ENCODE measurements at regions not wholly inside any gene's neighbourhood (a gene's known extent, or its start where the extent isn't known, plus 50 kb on each side); places are given as distances from the start of the nearest gene placed in this dataset.

DNA sequence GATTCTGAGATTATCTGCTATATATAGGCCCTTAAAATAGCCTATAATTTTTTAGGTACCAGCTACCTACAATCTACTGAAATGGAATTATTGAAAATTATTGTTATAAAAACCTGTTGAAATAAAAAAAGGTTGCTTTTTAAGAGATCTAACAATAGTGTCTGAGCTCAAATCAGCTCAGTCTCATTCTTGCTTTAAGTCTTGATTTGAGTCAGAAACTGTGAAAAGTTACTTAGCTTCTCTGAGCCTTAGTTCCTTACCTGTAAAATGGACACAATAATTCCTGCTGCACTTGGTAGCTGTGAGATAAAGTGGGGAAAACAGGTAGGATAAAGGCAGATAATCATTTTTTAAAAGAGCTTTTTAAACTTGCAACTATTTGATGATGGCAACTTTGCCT lies 118.8 kb upstream of the UBE2E2 start:
- in situ Hi-C loops (cut with MboI; ENCODE audit: low pct_ligation_motif_present in 1 of 4, low pct_unique_long_range_greater_than_20kb in 1 of 4, low sequenced_read_pairs in 3 of 4): no loop called here
- peaks cover 0 to 10% (median 2%) of the 10 kb centered on the region in 4 donors for H3K4me1 ChIP-seq
- no peaks in the 10 kb centered on the region for H3K36me3 ChIP-seq
- no peak overlapping the region for H3K27ac ChIP-seq
- H3K27me3 ChIP-seq: no peaks in the 10 kb centered on the region
- DNase-seq: no peak
- H3K9me3 ChIP-seq: no peaks in the 10 kb centered on the region
- TF ChIP-seq EP300 (IDR thresholded peaks at IDR 0.05; ENCODE audit: low read depth): no peak
- no peak for TF ChIP-seq POLR2AphosphoS5 (IDR thresholded peaks at IDR 0.05)
- no peak for TF ChIP-seq POLR2A (IDR thresholded peaks at IDR 0.05)
- TF ChIP-seq CTCF (IDR thresholded peaks at IDR 0.05): no peak
- no peak overlapping the region for H3K4me3 ChIP-seq
- intact Hi-C loops (cut with DNase I; ENCODE audit: low total_unique reads): no loop called here

DNA sequence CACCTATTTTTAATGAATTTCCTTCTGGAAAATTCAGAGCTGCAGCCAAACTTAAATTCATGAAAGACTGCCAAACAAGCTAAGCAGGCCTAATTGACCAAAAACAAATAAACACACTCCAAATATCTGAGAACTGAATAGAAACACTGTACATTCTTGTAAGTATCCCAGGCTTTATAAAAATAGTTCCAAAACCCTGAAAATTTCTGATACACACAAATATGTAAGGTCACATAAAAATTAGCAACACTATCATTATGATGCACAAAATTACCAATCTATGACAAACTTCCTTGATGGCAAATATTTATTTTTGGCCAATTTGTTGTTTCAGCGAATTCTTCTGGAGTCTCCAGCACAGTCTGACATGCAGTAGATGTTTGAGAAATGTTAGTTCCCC lies 117.9 kb upstream of the UBE2E2 start:
- H3K4me1 ChIP-seq: peaks cover 0 to 3% (median under 1%) of the 10 kb centered on the region in 4 donors
- no peaks in the 10 kb centered on the region for H3K9me3 ChIP-seq
- TF ChIP-seq POLR2A (IDR thresholded peaks at IDR 0.05): no peak
- TF ChIP-seq CTCF (IDR thresholded peaks at IDR 0.05): no peak
- no peak for TF ChIP-seq POLR2AphosphoS5 (IDR thresholded peaks at IDR 0.05)
- no peak for TF ChIP-seq EP300 (IDR thresholded peaks at IDR 0.05; ENCODE audit: low read depth)
- no peaks in the 10 kb centered on the region for H3K36me3 ChIP-seq
- no peak overlapping the region for H3K4me3 ChIP-seq
- intact Hi-C loops (cut with DNase I; ENCODE audit: low total_unique reads) (no loop called here), in situ Hi-C loops (cut with MboI; ENCODE audit: low pct_ligation_motif_present in 1 of 4, low pct_unique_long_range_greater_than_20kb in 1 of 4, low sequenced_read_pairs in 3 of 4) (no loop called here)
- 69 to 88% methylated on average over 1 of the region's 1 CpG for WGBS, 2 donors (ENCODE audit: low coverage in 1 of 2)
- no peak for DNase-seq
- H3K27ac ChIP-seq: no peak overlapping the region
- no peaks in the 10 kb centered on the region for H3K27me3 ChIP-seq

- H3K9me3 ChIP-seq: no peaks in the 10 kb centered on the region
- TF ChIP-seq POLR2AphosphoS5 (IDR thresholded peaks at IDR 0.05) (no peak), POLR2A (IDR thresholded peaks at IDR 0.05) (no peak), EP300 (IDR thresholded peaks at IDR 0.05; ENCODE audit: low read depth) (no peak), CTCF (IDR thresholded peaks at IDR 0.05) (no peak)
- H3K27me3 ChIP-seq: no peaks in the 10 kb centered on the region
- in situ Hi-C loops (cut with MboI; ENCODE audit: low pct_ligation_motif_present in 1 of 4, low pct_unique_long_range_greater_than_20kb in 1 of 4, low sequenced_read_pairs in 3 of 4) (no loop called here), intact Hi-C loops (cut with DNase I; ENCODE audit: low total_unique reads) (no loop called here)
- no peak overlapping the region for H3K4me3 ChIP-seq
- no peak overlapping the region for H3K27ac ChIP-seq
- WGBS, 2 donors (ENCODE audit: low coverage in 1 of 2): 76 to 84% methylated on average over 4 of the region's 4 CpGs
- H3K36me3 ChIP-seq: no peaks in the 10 kb centered on the region
- H3K4me1 ChIP-seq: no peaks in the 10 kb centered on the region
- DNase-seq: no peak
Measured at GRCh38 chr3:23086331-23086730, 116.8 kb upstream of the UBE2E2 start.

DNA sequence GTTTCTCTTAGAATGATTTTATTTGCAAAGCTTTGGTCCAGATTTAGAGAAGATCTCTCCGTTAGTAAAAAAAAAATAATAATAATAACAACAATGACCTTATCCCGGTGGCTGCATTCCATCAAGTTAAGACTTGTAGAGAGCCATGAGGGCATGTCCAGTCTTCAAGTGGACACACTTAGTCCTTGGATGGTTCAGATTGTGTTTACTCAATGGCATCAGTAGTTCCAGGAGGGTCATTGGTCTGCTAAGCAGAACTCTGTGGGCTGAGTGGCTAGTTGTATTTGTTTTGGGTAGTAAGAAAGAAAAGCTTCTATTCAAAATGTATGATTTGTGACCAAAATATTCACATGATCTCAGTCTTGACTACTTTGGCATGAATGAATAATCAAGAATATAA lies 116.3 kb upstream of the UBE2E2 start:
- H3K27ac ChIP-seq: no peak overlapping the region
- no peaks in the 10 kb centered on the region for H3K4me1 ChIP-seq
- in situ Hi-C loops (cut with MboI; ENCODE audit: low pct_ligation_motif_present in 1 of 4, low pct_unique_long_range_greater_than_20kb in 1 of 4, low sequenced_read_pairs in 3 of 4) (no loop called here), intact Hi-C loops (cut with DNase I; ENCODE audit: low total_unique reads) (no loop called here)
- H3K27me3 ChIP-seq: no peaks in the 10 kb centered on the region
- no peak overlapping the region for H3K4me3 ChIP-seq
- H3K36me3 ChIP-seq: no peaks in the 10 kb centered on the region
- 71 to 83% methylated on average over 2 of the region's 2 CpGs for WGBS, 2 donors (ENCODE audit: low coverage in 1 of 2)
- no peak for DNase-seq
- TF ChIP-seq POLR2AphosphoS5 (IDR thresholded peaks at IDR 0.05): no peak
- TF ChIP-seq POLR2A (IDR thresholded peaks at IDR 0.05): no peak
- no peak for TF ChIP-seq EP300 (IDR thresholded peaks at IDR 0.05; ENCODE audit: low read depth)
- no peak for TF ChIP-seq CTCF (IDR thresholded peaks at IDR 0.05)
- no peaks in the 10 kb centered on the region for H3K9me3 ChIP-seq
